ENCODE measurements at regions not wholly inside any gene's neighbourhood (a gene's known extent, or its start where the extent isn't known, plus 50 kb on each side); places are given as distances from the start of the nearest gene placed in this dataset.

- Histone ChIP-seq H4K20me1 (ENCODE audit: insufficient read depth, low read length) (no peaks in the 10 kb centered on the region), H3K27ac (ENCODE audit: low read length) (peak overlapping the region; percentile 80), H3K9ac (ENCODE audit: low read depth, low read length) (peak overlapping the region; percentile 33), H3K4me1 (ENCODE audit: insufficient read depth, low read length) (peaks cover 62% of the 10 kb centered on the region), H2AFZ (ENCODE audit: low read depth, low read length) (peak overlapping the region; percentile 28; the same call in 1 of the 2 replicates), H3K9me3 (ENCODE audit: insufficient read depth, low read length, severe bottlenecking) (no peaks in the 10 kb centered on the region), H3K4me3 (ENCODE audit: low read depth in 1 of 2, low read length in 2 of 2) (peak overlapping the region in 1 of 2 experiments; percentile 31; a peak in 2 of 4 replicates), H3K27me3 (ENCODE audit: insufficient read depth, low read length, poor library complexity) (no peaks in the 10 kb centered on the region), H3K79me2 (ENCODE audit: insufficient read depth, low read length) (no peaks in the 10 kb centered on the region), H3K36me3 (ENCODE audit: insufficient read depth, low read length) (no peaks in the 10 kb centered on the region), H3K4me2 (ENCODE audit: insufficient read depth, low read length) (peak overlapping the region; percentile 58)
- DNase-seq = peak; percentile 85
- no peak for TF ChIP-seq EZH2 (IDR thresholded peaks at IDR 0.05; ENCODE audit: borderline replicate concordance, low read depth, low read length, severe bottlenecking)
- TF ChIP-seq CTCF (IDR thresholded peaks at IDR 0.05; ENCODE audit: borderline replicate concordance, extremely low read depth, low read length, poor library complexity, severe bottlenecking) = no peak
- ATAC-seq (ENCODE audit: insufficient read depth, low read depth) = peak; percentile 80
These were observed 93.5 kb downstream of the LRRC74A start for GRCh38 chr14:76919431-76920330.

Measured in DND-41 (cell line).